ENCODE measurements at regions not wholly inside any gene's neighbourhood (a gene's known extent, or its start where the extent isn't known, plus 50 kb on each side); places are given as distances from the start of the nearest gene placed in this dataset.

GRCh38 chrY:8034673-8035072, 1123.1 kb upstream of the AMELY start:
- Histone ChIP-seq H3K27me3 (replicated peaks in 1 of 7) (no peaks in the 10 kb centered on the region), H3K36me3 (no peaks in the 10 kb centered on the region), H3K9me3 (no peaks in the 10 kb centered on the region), H3K4me1 (no peaks in the 10 kb centered on the region), H3K27ac (no peak overlapping the region), H3K4me3 (no peak overlapping the region)
- DNase-seq: no peak
- TF ChIP-seq POLR2AphosphoS5 (IDR thresholded peaks at IDR 0.05): no peak
- no peak for TF ChIP-seq CTCF (IDR thresholded peaks at IDR 0.05 in 8 of 11, conservative IDR thresholded peaks at IDR 0.05 in 3 of 11)
- no peak for TF ChIP-seq POLR2A (IDR thresholded peaks at IDR 0.05)
- WGBS, 5 donors: 53 to 76% (median 72%) methylated on average over 2 of the region's 2 CpGs; no CpG with 5 or more reads in 2 of the 5 donors
- intact Hi-C loops (cut with DNase I; ENCODE audit: low total_unique reads): no loop called here

GRCh38 chrY:8033200-8033599, 1121.6 kb upstream of the AMELY start:
- intact Hi-C loops (cut with DNase I; ENCODE audit: low total_unique reads): no loop called here

GRCh38 chrY:8020540-8020939, 1109.0 kb upstream of the AMELY start:
- intact Hi-C loops (cut with DNase I; ENCODE audit: low total_unique reads): no loop called here
- no peak for TF ChIP-seq POLR2A (IDR thresholded peaks at IDR 0.05)
- no peak for TF ChIP-seq CTCF (IDR thresholded peaks at IDR 0.05 in 8 of 11, conservative IDR thresholded peaks at IDR 0.05 in 3 of 11)
- no peak for TF ChIP-seq POLR2AphosphoS5 (IDR thresholded peaks at IDR 0.05)
- WGBS, 5 donors: 96 to 100% (median 96%) methylated on average over 1 of the region's 1 CpG; no CpG with 5 or more reads in 2 of the 5 donors
- H3K4me3 ChIP-seq: no peak overlapping the region
- H3K27me3 ChIP-seq (replicated peaks in 1 of 7): no peaks in the 10 kb centered on the region
- H3K27ac ChIP-seq: no peak overlapping the region
- no peaks in the 10 kb centered on the region for H3K9me3 ChIP-seq
- no peak for DNase-seq
- H3K4me1 ChIP-seq: no peaks in the 10 kb centered on the region
- no peaks in the 10 kb centered on the region for H3K36me3 ChIP-seq

More at GRCh38 chrY:8033200-8033599, 1121.6 kb upstream of the AMELY start:
- Histone ChIP-seq H3K36me3 (no peaks in the 10 kb centered on the region), H3K27me3 (replicated peaks in 1 of 7) (no peaks in the 10 kb centered on the region), H3K4me3 (no peak overlapping the region), H3K27ac (no peak overlapping the region), H3K9me3 (no peaks in the 10 kb centered on the region), H3K4me1 (no peaks in the 10 kb centered on the region)
- WGBS, 5 donors: 45 to 61% (median 58%) methylated on average over 2 of the region's 2 CpGs; no CpG with 5 or more reads in 2 of the 5 donors
- no peak for DNase-seq
- TF ChIP-seq CTCF (IDR thresholded peaks at IDR 0.05 in 8 of 11, conservative IDR thresholded peaks at IDR 0.05 in 3 of 11) (no peak), POLR2A (IDR thresholded peaks at IDR 0.05) (no peak), POLR2AphosphoS5 (IDR thresholded peaks at IDR 0.05) (no peak)

GRCh38 chrY:8011515-8011914, 1100.0 kb upstream of the AMELY start:
- Histone ChIP-seq H3K36me3 (no peaks in the 10 kb centered on the region), H3K27me3 (replicated peaks in 1 of 7) (no peaks in the 10 kb centered on the region), H3K27ac (no peak overlapping the region), H3K4me3 (no peak overlapping the region), H3K4me1 (no peaks in the 10 kb centered on the region), H3K9me3 (no peaks in the 10 kb centered on the region)
- DNase-seq: no peak
- WGBS, 5 donors: 88 to 93% (median 89%) methylated on average over 3 of the region's 3 CpGs; no CpG with 5 or more reads in 2 of the 5 donors
- intact Hi-C loops (cut with DNase I; ENCODE audit: low total_unique reads): no loop called here
- TF ChIP-seq POLR2A (IDR thresholded peaks at IDR 0.05) (no peak), POLR2AphosphoS5 (IDR thresholded peaks at IDR 0.05) (no peak), CTCF (IDR thresholded peaks at IDR 0.05 in 8 of 11, conservative IDR thresholded peaks at IDR 0.05 in 3 of 11) (no peak)
